ENCODE measurements at regions not wholly inside any gene's neighbourhood (a gene's known extent, or its start where the extent isn't known, plus 50 kb on each side); places are given as distances from the start of the nearest gene placed in this dataset.

DNA sequence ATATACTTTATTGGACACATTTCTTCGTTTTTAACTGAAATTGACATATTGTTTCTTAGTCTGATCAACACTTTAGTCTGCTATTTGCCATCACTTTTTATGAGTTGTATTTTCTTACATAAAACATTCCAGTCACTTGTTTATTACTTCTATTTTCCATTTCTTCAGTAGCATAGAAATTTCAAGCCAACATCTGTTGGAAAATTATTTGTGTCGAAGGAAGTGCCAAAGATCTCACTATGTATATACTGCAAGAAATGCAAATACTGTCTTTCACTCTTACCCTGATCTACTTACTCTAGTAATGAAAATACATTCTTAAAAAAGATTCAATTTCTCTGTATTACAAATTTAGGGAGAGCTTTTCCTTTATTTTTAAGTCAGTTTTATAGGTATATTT, 105.9 kb downstream of the SLC17A6 start:
- TF ChIP-seq OSR1 (CRISPR knock-in tag; IDR thresholded peaks at IDR 0.05) (no peak), ZNF8 (CRISPR knock-in tag; IDR thresholded peaks at IDR 0.05) (no peak)

Measured in SK-N-SH treated with all-trans-retinoic acid at 6 μM for 48 hours (cell line).